Heart right ventricle (tissue), 16 donors: ENCODE measurements at regions not wholly inside any gene's neighbourhood (a gene's known extent, or its start where the extent isn't known, plus 50 kb on each side); places are given as distances from the start of the nearest gene placed in this dataset.

Experiments used
- ATAC-seq, 8 donors: fragments of 200-7000 bp; cut with Tn5 transposase; one replicate each; pipeline ENCODE4 v1.9.1; 2020; ENCODE audit warnings: mild to moderate bottlenecking in 8 of 8, moderate library complexity in 8 of 8, moderate number of reproducible peaks in 1 of 8
- DNase-seq, 2 donors: peaks; one replicate each; pipeline ENCODE4 v3.0.0-alpha.2; 2020
- H3K27ac ChIP-seq, 10 donors: fragments of 200-600 bp; sonication (generic) in 2 of 10; one replicate each; pipeline versions ENCODE4 v1.5.0 to v1.8.0; 2020 to 2022; ENCODE audit warnings: mild to moderate bottlenecking in 3 of 10
- H3K27me3 ChIP-seq, 7 donors: fragments of 200-600 bp; one replicate each; pipeline ENCODE4 v1.8.0; 2021 to 2022; ENCODE audit warnings: mild to moderate bottlenecking in 2 of 7
- H3K36me3 ChIP-seq, 9 donors: fragments of 200-600 bp; sonication (generic) in 1 of 9; one replicate each; pipeline versions ENCODE4 v1.5.0 to v1.8.0; 2020 to 2022; ENCODE audit warnings: mild to moderate bottlenecking in 2 of 9
- H3K4me1 ChIP-seq, 9 donors: fragments of 200-600 bp; sonication (generic) in 1 of 9; one replicate each; pipeline versions ENCODE4 v1.5.0 to v1.8.0; 2020 to 2022; ENCODE audit warnings: mild to moderate bottlenecking in 4 of 9
- H3K4me3 ChIP-seq, 10 donors: fragments of 200-600 bp; sonication (generic) in 2 of 10; one replicate each; pipeline versions ENCODE4 v1.5.0 to v1.8.0; 2020 to 2022; ENCODE audit warnings: mild to moderate bottlenecking in 7 of 10, moderate library complexity in 2 of 10
- H3K9me3 ChIP-seq, 11 donors: fragments of 200-600 bp in 10 of 11; sonication (generic) in 2 of 11; one replicate each; pipeline versions ENCODE4 v1.5.0 to v1.8.0; 2013 to 2022; ENCODE audit warnings: mild to moderate bottlenecking in 2 of 11, control low read depth in 1 of 11, moderate library complexity in 1 of 11
- WGBS, 2 donors: extraction: QIAGEN DNeasy Blood & Tissue Kit; methylation state at CpG; one replicate each; pipeline ENCODE4 v1.1.7; 2013; ENCODE audit warnings: inconsistent platforms in 1 of 2; 5-methylcytosine and 5-hydroxymethylcytosine counted together
- intact Hi-C, 10 donors: fragments of 100-400 bp; cut with DNase I; formaldehyde crosslinking; loops; one replicate each; pipeline versions ENCODE4 v1.11.1 to v1.14.2; 2022
- TF ChIP-seq, protein P1 (sequence below), 9 donors: fragments of 200-600 bp; sonication (generic) in 2 of 9; IDR thresholded peaks; one replicate each; pipeline versions ENCODE4 v1.5.0 to v1.8.0; 2021 to 2022; ENCODE audit warnings: antibody characterized with exemption in 9 of 9, mild to moderate bottlenecking in 5 of 9, moderate library complexity in 1 of 9
- donor health status: Arrhythmogenic right ventricular cardiomyopathy.
- donor health status: ischemic (EF 13 %, LVEDD 7.1; RV severe dilation, severe dysfunction).
- donor health status: healthy with polysubstance abuse.
- donor health status: DM: no; HTN: yes; CAD: no.
- donor health status: DM: no; HTN: no; CAD: no.
- donor health status: ischemic (EF 25% LVEDD 6.9; RV normal size, moderate dysfunction).
- donor health status: ischemic (EF 25% LVEDD 5.7; RV mildly dilated, moderate dysfunction).
- donor health status: healthy.
- donor health status: DM: yes; HTN: yes; CAD: no.
- donor health status: Ischemic cardiomyopathy.
- donor health status: ischemic (EF 35%, LVEDD 5.7; RV mildly dilated, moderate dysfunction).
- donor health status: nonischemic (EF 11% LVEDD 7.7; RV severe dilation, severe dysfunction).
- donor health status: DM: yes; HTN: yes; CAD: no.
- donor health status: PGD.
- donor health status: ischemic (EF 29% LVEDD 5.4; RV normal size, mild dysfunction).
- donor health status: nonischemic (EF 23%, LVEDD 6.1; RV moderate dilation, normal function).

DNA sequence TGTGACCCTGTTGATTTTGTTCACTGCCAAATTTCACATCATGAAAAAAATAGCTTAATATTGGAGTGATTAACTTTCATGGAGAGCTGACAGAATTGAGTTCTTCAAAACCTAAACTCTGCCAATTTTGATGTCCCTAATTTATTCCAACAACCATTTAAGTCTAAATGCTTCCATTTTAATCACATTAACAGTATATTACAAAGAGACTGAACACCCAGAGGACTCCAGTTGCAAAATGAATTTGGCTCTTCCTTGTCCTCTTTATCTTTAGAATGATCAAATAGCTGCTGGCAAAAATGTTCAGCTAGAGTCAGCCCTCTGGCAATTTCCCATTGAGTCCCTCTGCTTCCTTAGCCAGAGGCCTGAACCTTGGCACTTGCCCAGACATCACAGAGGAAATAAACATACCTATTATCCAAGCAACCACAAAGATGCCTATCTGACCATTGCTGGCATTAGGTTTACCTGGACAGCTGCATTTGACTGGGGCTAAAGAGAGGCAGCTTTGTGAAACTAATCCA lies 299.0 kb upstream of the STXBP5 start:
- H3K27me3 ChIP-seq: no peaks in the 10 kb centered on the region
- H3K36me3 ChIP-seq: no peaks in the 10 kb centered on the region
- TF ChIP-seq, protein P1, sequence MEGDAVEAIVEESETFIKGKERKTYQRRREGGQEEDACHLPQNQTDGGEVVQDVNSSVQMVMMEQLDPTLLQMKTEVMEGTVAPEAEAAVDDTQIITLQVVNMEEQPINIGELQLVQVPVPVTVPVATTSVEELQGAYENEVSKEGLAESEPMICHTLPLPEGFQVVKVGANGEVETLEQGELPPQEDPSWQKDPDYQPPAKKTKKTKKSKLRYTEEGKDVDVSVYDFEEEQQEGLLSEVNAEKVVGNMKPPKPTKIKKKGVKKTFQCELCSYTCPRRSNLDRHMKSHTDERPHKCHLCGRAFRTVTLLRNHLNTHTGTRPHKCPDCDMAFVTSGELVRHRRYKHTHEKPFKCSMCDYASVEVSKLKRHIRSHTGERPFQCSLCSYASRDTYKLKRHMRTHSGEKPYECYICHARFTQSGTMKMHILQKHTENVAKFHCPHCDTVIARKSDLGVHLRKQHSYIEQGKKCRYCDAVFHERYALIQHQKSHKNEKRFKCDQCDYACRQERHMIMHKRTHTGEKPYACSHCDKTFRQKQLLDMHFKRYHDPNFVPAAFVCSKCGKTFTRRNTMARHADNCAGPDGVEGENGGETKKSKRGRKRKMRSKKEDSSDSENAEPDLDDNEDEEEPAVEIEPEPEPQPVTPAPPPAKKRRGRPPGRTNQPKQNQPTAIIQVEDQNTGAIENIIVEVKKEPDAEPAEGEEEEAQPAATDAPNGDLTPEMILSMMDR (IDR thresholded peaks at IDR 0.05): no peak
- H3K4me3 ChIP-seq: no peak overlapping the region
- peaks cover 0 to 17% (median 8%) of the 10 kb centered on the region in 9 donors for H3K4me1 ChIP-seq
- H3K27ac ChIP-seq: no peak overlapping the region
- H3K9me3 ChIP-seq: no peaks in the 10 kb centered on the region
- intact Hi-C loops: no loop called here
- ATAC-seq (peak in 1 of 8 donors; percentile 56), DNase-seq (no peak)

DNA sequence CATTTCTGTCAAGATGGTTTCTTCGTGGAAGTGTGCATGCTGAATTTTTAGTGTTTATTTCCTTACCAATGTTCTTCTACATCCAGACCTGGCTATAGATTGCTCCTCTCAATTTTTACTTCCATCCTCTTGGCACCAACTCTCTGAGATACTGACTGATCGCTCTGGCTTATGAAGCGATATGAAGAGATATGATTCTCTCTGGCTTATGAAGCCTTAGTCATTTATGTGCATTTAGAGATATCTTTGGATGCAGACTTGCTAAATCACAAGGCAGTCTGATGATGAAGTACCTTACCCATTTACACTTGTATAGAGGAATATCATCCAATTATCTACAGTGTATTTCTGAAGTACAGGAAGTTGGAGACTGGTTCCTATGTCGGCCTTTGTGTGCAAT lies 295.4 kb upstream of the STXBP5 start:
- Histone ChIP-seq H3K9me3 (no peaks in the 10 kb centered on the region), H3K27me3 (no peaks in the 10 kb centered on the region), H3K4me3 (no peak overlapping the region), H3K4me1 (peaks cover 0 to 24% (median 8%) of the 10 kb centered on the region in 9 donors), H3K36me3 (no peaks in the 10 kb centered on the region), H3K27ac (no peak overlapping the region)
- intact Hi-C loops: no loop called here
- DNase-seq (no peak), ATAC-seq (no peak)
- 87 to 89% methylated on average over 4 of the region's 4 CpGs for WGBS, 2 donors
- TF ChIP-seq, protein P1 (IDR thresholded peaks at IDR 0.05): no peak

DNA sequence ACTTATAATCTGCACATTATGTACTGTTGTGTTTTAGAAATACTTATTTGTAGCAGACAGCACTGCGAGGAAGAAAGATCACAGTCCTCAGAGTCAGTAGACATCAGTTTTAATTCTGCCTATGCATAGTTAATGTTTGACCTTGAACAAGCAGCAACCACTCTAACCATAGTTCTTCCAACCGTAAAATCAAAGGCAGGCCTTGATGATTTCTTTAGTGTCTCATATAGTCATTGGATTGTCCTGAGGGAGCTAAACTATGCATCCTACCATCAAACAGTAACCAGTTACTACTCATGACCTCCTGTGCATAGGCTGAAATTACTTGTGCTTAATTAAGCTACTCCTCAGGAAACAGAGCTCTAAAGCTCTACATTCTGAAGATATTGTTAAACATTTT lies 294.8 kb upstream of the STXBP5 start:
- Histone ChIP-seq H3K4me3 (no peak overlapping the region), H3K9me3 (no peaks in the 10 kb centered on the region), H3K27me3 (no peaks in the 10 kb centered on the region), H3K27ac (no peak overlapping the region), H3K36me3 (no peaks in the 10 kb centered on the region), H3K4me1 (peaks cover 0 to 30% (median 11%) of the 10 kb centered on the region in 9 donors)
- intact Hi-C loops: no loop called here
- DNase-seq: no peak
- 82 to 91% methylated on average over 2 of the region's 2 CpGs for WGBS, 2 donors
- ATAC-seq: no peak
- TF ChIP-seq, protein P1 (IDR thresholded peaks at IDR 0.05): no peak

DNA sequence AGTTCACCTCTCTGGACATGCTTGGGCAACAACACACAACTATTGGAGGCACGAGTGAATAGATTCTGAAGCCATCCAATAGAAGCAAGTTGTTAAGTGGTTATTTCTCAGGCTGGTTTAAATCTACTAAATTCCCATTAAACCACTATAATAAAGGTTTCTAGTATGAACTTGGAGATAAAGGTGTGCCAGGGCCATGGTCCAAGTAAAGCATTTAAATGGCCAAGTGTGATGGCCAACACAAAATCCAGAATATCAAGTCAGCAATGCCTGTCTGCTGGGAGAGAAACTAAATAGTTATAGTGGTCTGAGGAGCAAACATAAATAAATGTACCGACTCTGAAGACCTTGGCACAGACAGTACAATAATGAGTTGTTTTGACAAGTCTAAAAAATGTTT lies 294.3 kb upstream of the STXBP5 start:
- Histone ChIP-seq H3K4me1 (peaks cover 0 to 31% (median 14%) of the 10 kb centered on the region in 9 donors), H3K27ac (no peak overlapping the region), H3K4me3 (no peak overlapping the region), H3K36me3 (no peaks in the 10 kb centered on the region), H3K9me3 (no peaks in the 10 kb centered on the region), H3K27me3 (no peaks in the 10 kb centered on the region)
- WGBS, 2 donors: 73 to 81% methylated on average over 2 of the region's 2 CpGs
- ATAC-seq (no peak), DNase-seq (no peak)
- intact Hi-C loops: loop anchor here in 2 of 10 donors (10.0 kb wide), 1 partner anchor 295 kb away; the partner anchor contains the start of gene STXBP5 (in 2 of the 2)
- TF ChIP-seq, protein P1 (IDR thresholded peaks at IDR 0.05): no peak
